Liver (tissue), 8 donors: ENCODE measurements at regions not wholly inside any gene's neighbourhood (a gene's known extent, or its start where the extent isn't known, plus 50 kb on each side); places are given as distances from the start of the nearest gene placed in this dataset.

ENCODE experiments used
- DNase-seq: peaks from one replicate; pipeline ENCODE4 v3.0.0-alpha.2; 2017; ENCODE audit warnings: low spot score
- H3K27ac ChIP-seq, 2 donors: one replicate each; pipeline ENCODE4 v1.7.0; 2013; ENCODE audit warnings: inconsistent platforms in 2 of 2, low read length in 2 of 2, control low read depth in 1 of 2, low read depth in 1 of 2, mild to moderate bottlenecking in 1 of 2
- H3K27me3 ChIP-seq, 4 donors: one replicate each; pipeline versions ENCODE4 v1.6.1 to v1.7.0; 2013; ENCODE audit warnings: low read length in 3 of 4, inconsistent platforms in 1 of 4, mild to moderate bottlenecking in 1 of 4, moderate library complexity in 1 of 4; ENCODE audit not compliant: control insufficient read depth in 4 of 4, insufficient read depth in 4 of 4
- H3K36me3 ChIP-seq, 4 donors: one replicate each; pipeline versions ENCODE4 v1.6.1 to v1.7.0; 2013; ENCODE audit warnings: low read length in 3 of 4, mild to moderate bottlenecking in 3 of 4, low read depth in 1 of 4, moderate library complexity in 1 of 4; ENCODE audit not compliant: control insufficient read depth in 4 of 4, insufficient read depth in 3 of 4
- H3K4me1 ChIP-seq, 4 donors: one replicate each; pipeline versions ENCODE4 v1.6.1 to v1.7.0; 2013; ENCODE audit warnings: low read length in 3 of 4, mild to moderate bottlenecking in 3 of 4, moderate library complexity in 1 of 4; ENCODE audit not compliant: control insufficient read depth in 4 of 4, insufficient read depth in 4 of 4
- H3K4me3 ChIP-seq, 3 donors: one replicate each; pipeline versions ENCODE4 v1.6.1 to v1.7.0; 2013; ENCODE audit warnings: low read length in 3 of 3, control low read depth in 1 of 3, low read depth in 1 of 3, mild to moderate bottlenecking in 1 of 3
- H3K9ac ChIP-seq, 2 donors: one replicate each; pipeline ENCODE4 v1.7.0; 2013; ENCODE audit warnings: low read length in 2 of 2, mild to moderate bottlenecking in 2 of 2, moderate library complexity in 2 of 2, control low read depth in 1 of 2, low read depth in 1 of 2
- H3K9me3 ChIP-seq, 4 donors: one replicate each; pipeline versions ENCODE4 v1.6.1 to v1.7.0; 2013; ENCODE audit warnings: low read length in 3 of 4; ENCODE audit not compliant: control insufficient read depth in 4 of 4
- EGR1 ChIP-seq, 2 donors: IDR thresholded peaks; 2 replicates each; pipeline ENCODE4 v1.6.1; 2016 to 2018; ENCODE audit warnings: antibody characterized with exemption in 2 of 2, low read depth in 2 of 2
- FOXA1 ChIP-seq: IDR thresholded peaks from 2 replicates; pipeline ENCODE4 v1.6.1; 2016; ENCODE audit warnings: antibody characterized with exemption
- FOXA2 ChIP-seq: IDR thresholded peaks from 2 replicates; pipeline ENCODE4 v1.6.1; 2016; ENCODE audit warnings: antibody characterized with exemption
- GABPA ChIP-seq, 2 donors: IDR thresholded peaks in 1 of 2; conservative IDR thresholded peaks in 1 of 2; 2 replicates each; pipeline ENCODE4 v1.6.1; 2016; ENCODE audit warnings: antibody characterized with exemption in 2 of 2, mild to moderate bottlenecking in 1 of 2, moderate library complexity in 1 of 2
- HNF4A ChIP-seq, 2 donors: conservative IDR thresholded peaks; 2 replicates each; pipeline ENCODE4 v1.6.1; 2016; ENCODE audit warnings: antibody characterized with exemption in 2 of 2, mild to moderate bottlenecking in 2 of 2
- HNF4G ChIP-seq: IDR thresholded peaks from 2 replicates; pipeline ENCODE4 v1.6.1; 2016; ENCODE audit warnings: antibody characterized with exemption
- JUND ChIP-seq, 2 donors: IDR thresholded peaks; 2 replicates each; pipeline ENCODE4 v1.6.1; 2016; ENCODE audit warnings: antibody characterized with exemption in 2 of 2
- MAX ChIP-seq: IDR thresholded peaks from 2 replicates; pipeline ENCODE4 v1.6.1; 2016; ENCODE audit warnings: antibody characterized with exemption
- NR2F2 ChIP-seq: IDR thresholded peaks from 2 replicates; pipeline ENCODE4 v1.6.1; 2016; ENCODE audit warnings: antibody characterized with exemption
- RAD21 ChIP-seq, 2 donors: IDR thresholded peaks; 2 replicates each; pipeline ENCODE4 v1.6.1; 2016; ENCODE audit warnings: antibody characterized with exemption in 2 of 2, mild to moderate bottlenecking in 2 of 2
- RXRA ChIP-seq, 2 donors: IDR thresholded peaks; 2 replicates each; pipeline ENCODE4 v1.6.1; 2017 to 2018; ENCODE audit warnings: antibody characterized with exemption in 2 of 2, mild to moderate bottlenecking in 1 of 2
- SP1 ChIP-seq: IDR thresholded peaks from 2 replicates; pipeline ENCODE4 v1.6.1; 2018; ENCODE audit warnings: antibody characterized with exemption, mild to moderate bottlenecking
- ZBTB33 ChIP-seq: IDR thresholded peaks from 2 replicates; pipeline ENCODE4 v1.6.1; 2016; ENCODE audit warnings: antibody characterized with exemption
- WGBS: extraction: QIAGEN DNeasy Blood & Tissue Kit; methylation state at CpG from one replicate; pipeline ENCODE4 v1.1.7; 2013; 5-methylcytosine and 5-hydroxymethylcytosine counted together
- TF ChIP-seq, protein P1 (sequence below): fragments of 150-350 bp; IDR thresholded peaks from 2 replicates; pipeline ENCODE4 v1.5.1; 2017; ENCODE audit warnings: improper control_type of control experiment, low read depth, low read length; ENCODE audit not compliant: missing input control
- TF ChIP-seq, protein P2 (sequence below): IDR thresholded peaks from 2 replicates; pipeline ENCODE4 v1.6.1; 2016; ENCODE audit warnings: antibody characterized with exemption
- TF ChIP-seq, protein P3 (sequence below): IDR thresholded peaks from 2 replicates; pipeline ENCODE4 v1.6.1; 2016; ENCODE audit warnings: antibody characterized with exemption, mild to moderate bottlenecking
- donor health status: healthy.
- donor health status: healthy.
- donor health status: healthy.
- donor health status: healthy.
- donor health status: healthy.

GRCh38 chr19:29375429-29376119 lies 150.2 kb upstream of the VSTM2B start (continued):
- TF ChIP-seq HNF4A (conservative IDR thresholded peaks at IDR 0.05) (no peak), GABPA (IDR thresholded peaks at IDR 0.05 in 1 of 2, conservative IDR thresholded peaks at IDR 0.05 in 1 of 2) (no peak), SP1 (no peak), HNF4G (no peak)

DNA sequence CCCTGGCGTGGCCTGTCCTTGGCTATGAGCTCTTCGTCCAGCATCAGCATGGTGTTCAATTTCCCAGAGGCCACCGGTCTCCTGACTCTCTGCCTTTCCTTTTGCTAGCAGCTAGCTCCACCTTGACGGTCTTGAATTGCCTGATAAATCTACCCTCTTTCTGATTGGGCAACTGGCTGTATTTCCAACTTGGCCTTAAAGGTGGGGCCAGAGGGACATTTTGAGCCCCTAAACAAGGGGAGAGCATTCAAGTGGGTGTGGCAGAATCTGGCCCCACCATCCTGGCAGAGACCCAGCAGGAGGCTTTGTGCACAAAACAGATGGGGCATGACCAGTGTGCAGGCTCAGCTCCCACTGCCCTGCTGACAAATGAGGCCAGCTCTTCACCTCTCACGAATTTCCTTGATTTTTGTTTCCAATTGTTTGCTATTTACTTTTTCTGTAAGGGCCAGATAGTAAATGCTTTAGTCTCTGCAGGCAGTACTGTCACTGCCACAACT lies 148.9 kb upstream of the VSTM2B start:
- Histone ChIP-seq H3K27ac (no peak overlapping the region), H3K36me3 (no peaks in the 10 kb centered on the region), H3K9ac (no peak overlapping the region), H3K4me1 (no peaks in the 10 kb centered on the region), H3K9me3 (no peaks in the 10 kb centered on the region), H3K4me3 (no peak overlapping the region), H3K27me3 (peaks cover 0 to 11% (median 1%) of the 10 kb centered on the region in 4 donors)
- TF ChIP-seq ZBTB33 = no peak
- TF ChIP-seq GABPA (IDR thresholded peaks at IDR 0.05 in 1 of 2, conservative IDR thresholded peaks at IDR 0.05 in 1 of 2) = no peak
- no peak for TF ChIP-seq FOXA1
- no peak for TF ChIP-seq HNF4G
- no peak for TF ChIP-seq JUND (IDR thresholded peaks at IDR 0.05)
- TF ChIP-seq, protein P1, sequence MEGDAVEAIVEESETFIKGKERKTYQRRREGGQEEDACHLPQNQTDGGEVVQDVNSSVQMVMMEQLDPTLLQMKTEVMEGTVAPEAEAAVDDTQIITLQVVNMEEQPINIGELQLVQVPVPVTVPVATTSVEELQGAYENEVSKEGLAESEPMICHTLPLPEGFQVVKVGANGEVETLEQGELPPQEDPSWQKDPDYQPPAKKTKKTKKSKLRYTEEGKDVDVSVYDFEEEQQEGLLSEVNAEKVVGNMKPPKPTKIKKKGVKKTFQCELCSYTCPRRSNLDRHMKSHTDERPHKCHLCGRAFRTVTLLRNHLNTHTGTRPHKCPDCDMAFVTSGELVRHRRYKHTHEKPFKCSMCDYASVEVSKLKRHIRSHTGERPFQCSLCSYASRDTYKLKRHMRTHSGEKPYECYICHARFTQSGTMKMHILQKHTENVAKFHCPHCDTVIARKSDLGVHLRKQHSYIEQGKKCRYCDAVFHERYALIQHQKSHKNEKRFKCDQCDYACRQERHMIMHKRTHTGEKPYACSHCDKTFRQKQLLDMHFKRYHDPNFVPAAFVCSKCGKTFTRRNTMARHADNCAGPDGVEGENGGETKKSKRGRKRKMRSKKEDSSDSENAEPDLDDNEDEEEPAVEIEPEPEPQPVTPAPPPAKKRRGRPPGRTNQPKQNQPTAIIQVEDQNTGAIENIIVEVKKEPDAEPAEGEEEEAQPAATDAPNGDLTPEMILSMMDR = no peak
- TF ChIP-seq RAD21 (IDR thresholded peaks at IDR 0.05) = no peak
- no peak for TF ChIP-seq MAX
- TF ChIP-seq NR2F2 = no peak
- TF ChIP-seq HNF4A (conservative IDR thresholded peaks at IDR 0.05) = no peak
- TF ChIP-seq SP1 = no peak
- no peak for TF ChIP-seq FOXA2
- TF ChIP-seq, protein P2, sequence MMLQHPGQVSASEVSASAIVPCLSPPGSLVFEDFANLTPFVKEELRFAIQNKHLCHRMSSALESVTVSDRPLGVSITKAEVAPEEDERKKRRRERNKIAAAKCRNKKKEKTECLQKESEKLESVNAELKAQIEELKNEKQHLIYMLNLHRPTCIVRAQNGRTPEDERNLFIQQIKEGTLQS = no peak
- TF ChIP-seq RXRA (IDR thresholded peaks at IDR 0.05) = no peak
- TF ChIP-seq EGR1 (IDR thresholded peaks at IDR 0.05; ENCODE audit: low read depth in 2 of 2) = no peak
- 49% methylated on average over 5 of the region's 5 CpGs for WGBS
- peak; percentile 8 for DNase-seq

DNA sequence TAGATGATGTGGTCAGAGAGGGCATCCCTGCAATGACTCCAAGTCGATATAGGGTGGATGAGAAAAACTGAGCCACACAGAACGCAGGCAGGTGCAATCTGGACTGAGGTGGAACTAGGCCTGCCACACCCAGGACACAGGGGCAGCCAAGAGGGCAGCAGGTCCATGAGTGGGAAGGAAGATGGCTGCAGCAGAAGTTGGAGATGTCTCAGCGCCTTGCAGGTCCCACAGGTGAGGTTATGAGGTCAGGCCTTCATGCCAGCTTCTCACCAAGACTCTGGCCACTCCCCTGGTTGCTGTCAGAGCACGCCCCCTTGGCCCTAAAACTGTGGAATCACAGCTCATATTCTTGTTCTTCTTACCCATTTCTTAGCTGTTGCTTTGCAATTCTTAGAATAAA lies 147.7 kb upstream of the VSTM2B start:
- Histone ChIP-seq H3K9me3 (no peaks in the 10 kb centered on the region), H3K4me1 (no peaks in the 10 kb centered on the region), H3K27me3 (peaks cover 0 to 11% (median 1%) of the 10 kb centered on the region in 4 donors), H3K4me3 (no peak overlapping the region), H3K27ac (no peak overlapping the region), H3K9ac (no peak overlapping the region), H3K36me3 (no peaks in the 10 kb centered on the region)
- TF ChIP-seq, protein P1 = no peak
- TF ChIP-seq RXRA (IDR thresholded peaks at IDR 0.05) (no peak), SP1 (no peak), HNF4A (conservative IDR thresholded peaks at IDR 0.05) (no peak), ZBTB33 (no peak), HNF4G (no peak), FOXA1 (no peak)
- TF ChIP-seq, protein P3, sequence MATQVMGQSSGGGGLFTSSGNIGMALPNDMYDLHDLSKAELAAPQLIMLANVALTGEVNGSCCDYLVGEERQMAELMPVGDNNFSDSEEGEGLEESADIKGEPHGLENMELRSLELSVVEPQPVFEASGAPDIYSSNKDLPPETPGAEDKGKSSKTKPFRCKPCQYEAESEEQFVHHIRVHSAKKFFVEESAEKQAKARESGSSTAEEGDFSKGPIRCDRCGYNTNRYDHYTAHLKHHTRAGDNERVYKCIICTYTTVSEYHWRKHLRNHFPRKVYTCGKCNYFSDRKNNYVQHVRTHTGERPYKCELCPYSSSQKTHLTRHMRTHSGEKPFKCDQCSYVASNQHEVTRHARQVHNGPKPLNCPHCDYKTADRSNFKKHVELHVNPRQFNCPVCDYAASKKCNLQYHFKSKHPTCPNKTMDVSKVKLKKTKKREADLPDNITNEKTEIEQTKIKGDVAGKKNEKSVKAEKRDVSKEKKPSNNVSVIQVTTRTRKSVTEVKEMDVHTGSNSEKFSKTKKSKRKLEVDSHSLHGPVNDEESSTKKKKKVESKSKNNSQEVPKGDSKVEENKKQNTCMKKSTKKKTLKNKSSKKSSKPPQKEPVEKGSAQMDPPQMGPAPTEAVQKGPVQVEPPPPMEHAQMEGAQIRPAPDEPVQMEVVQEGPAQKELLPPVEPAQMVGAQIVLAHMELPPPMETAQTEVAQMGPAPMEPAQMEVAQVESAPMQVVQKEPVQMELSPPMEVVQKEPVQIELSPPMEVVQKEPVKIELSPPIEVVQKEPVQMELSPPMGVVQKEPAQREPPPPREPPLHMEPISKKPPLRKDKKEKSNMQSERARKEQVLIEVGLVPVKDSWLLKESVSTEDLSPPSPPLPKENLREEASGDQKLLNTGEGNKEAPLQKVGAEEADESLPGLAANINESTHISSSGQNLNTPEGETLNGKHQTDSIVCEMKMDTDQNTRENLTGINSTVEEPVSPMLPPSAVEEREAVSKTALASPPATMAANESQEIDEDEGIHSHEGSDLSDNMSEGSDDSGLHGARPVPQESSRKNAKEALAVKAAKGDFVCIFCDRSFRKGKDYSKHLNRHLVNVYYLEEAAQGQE = no peak
- peak; percentile 23 for DNase-seq
- WGBS = 61% methylated on average over 4 of the region's 4 CpGs
